ENCODE measurements at regions not wholly inside any gene's neighbourhood (a gene's known extent, or its start where the extent isn't known, plus 50 kb on each side); places are given as distances from the start of the nearest gene placed in this dataset.
"Not testable (repeated sequence)": the region's sequence is repeated elsewhere in the genome, so short reads cannot be mapped to it uniquely, and the experiment has no call there.

- TF ChIP-seq, protein P1, sequence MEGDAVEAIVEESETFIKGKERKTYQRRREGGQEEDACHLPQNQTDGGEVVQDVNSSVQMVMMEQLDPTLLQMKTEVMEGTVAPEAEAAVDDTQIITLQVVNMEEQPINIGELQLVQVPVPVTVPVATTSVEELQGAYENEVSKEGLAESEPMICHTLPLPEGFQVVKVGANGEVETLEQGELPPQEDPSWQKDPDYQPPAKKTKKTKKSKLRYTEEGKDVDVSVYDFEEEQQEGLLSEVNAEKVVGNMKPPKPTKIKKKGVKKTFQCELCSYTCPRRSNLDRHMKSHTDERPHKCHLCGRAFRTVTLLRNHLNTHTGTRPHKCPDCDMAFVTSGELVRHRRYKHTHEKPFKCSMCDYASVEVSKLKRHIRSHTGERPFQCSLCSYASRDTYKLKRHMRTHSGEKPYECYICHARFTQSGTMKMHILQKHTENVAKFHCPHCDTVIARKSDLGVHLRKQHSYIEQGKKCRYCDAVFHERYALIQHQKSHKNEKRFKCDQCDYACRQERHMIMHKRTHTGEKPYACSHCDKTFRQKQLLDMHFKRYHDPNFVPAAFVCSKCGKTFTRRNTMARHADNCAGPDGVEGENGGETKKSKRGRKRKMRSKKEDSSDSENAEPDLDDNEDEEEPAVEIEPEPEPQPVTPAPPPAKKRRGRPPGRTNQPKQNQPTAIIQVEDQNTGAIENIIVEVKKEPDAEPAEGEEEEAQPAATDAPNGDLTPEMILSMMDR (IDR thresholded peaks at IDR 0.05), result not testable (repeated sequence)
- TF ChIP-seq POLR2A (IDR thresholded peaks at IDR 0.05), result not testable (repeated sequence)
Observed at GRCh38 chr6:126673749-126674148, 333.8 kb downstream of the CENPW start.

Data from body of pancreas (tissue), 4 donors.